ENCODE measurements at regions not wholly inside any gene's neighbourhood (a gene's known extent, or its start where the extent isn't known, plus 50 kb on each side); places are given as distances from the start of the nearest gene placed in this dataset.

DNA sequence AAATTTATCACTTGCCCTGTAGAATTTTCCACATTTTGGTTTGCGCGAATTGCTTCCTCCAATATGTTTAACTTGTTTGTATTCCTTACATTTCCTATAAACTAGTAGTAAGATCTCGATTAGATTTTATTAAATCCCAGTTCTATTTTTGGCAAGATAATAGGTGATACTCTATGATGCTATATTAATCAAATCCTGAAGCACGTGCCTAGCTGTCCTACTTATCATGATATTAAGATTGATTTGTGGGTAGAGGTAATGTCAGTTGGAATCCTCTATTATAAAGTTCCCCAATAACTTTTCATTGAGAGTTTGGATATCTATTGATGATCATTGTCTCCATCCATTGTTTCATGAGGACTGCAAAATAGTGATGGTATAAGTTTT is 82.8 kb upstream of the RIPOR2 start:
- no peak overlapping the region for H3K4me2 ChIP-seq (ENCODE audit: insufficient read depth, low read length)
- H4K20me1 ChIP-seq (ENCODE audit: insufficient read depth, low read length) = no peaks in the 10 kb centered on the region
- H3K36me3 ChIP-seq (ENCODE audit: insufficient read depth, low read length) = peaks cover 7% of the 10 kb centered on the region
- DNase-seq = no peak
- no peak overlapping the region for H3K9ac ChIP-seq (ENCODE audit: low read depth, low read length)
- no peaks in the 10 kb centered on the region for H3K9me3 ChIP-seq (ENCODE audit: insufficient read depth, low read length, severe bottlenecking)
- TF ChIP-seq CTCF (IDR thresholded peaks at IDR 0.05; ENCODE audit: borderline replicate concordance, extremely low read depth, low read length, poor library complexity, severe bottlenecking) (no peak), EZH2 (IDR thresholded peaks at IDR 0.05; ENCODE audit: borderline replicate concordance, low read depth, low read length, severe bottlenecking) (no peak)
- no peak overlapping the region for H3K27ac ChIP-seq (ENCODE audit: low read length)
- H3K4me3 ChIP-seq (ENCODE audit: low read depth in 1 of 2, low read length in 2 of 2) = no peak overlapping the region
- H3K4me1 ChIP-seq (ENCODE audit: insufficient read depth, low read length) = no peaks in the 10 kb centered on the region
- no peak overlapping the region for H2AFZ ChIP-seq (ENCODE audit: low read depth, low read length)
- ATAC-seq (ENCODE audit: insufficient read depth, low read depth) = no peak
- no peaks in the 10 kb centered on the region for H3K27me3 ChIP-seq (ENCODE audit: insufficient read depth, low read length, poor library complexity)
- peaks cover 11% of the 10 kb centered on the region for H3K79me2 ChIP-seq (ENCODE audit: insufficient read depth, low read length)

DNA sequence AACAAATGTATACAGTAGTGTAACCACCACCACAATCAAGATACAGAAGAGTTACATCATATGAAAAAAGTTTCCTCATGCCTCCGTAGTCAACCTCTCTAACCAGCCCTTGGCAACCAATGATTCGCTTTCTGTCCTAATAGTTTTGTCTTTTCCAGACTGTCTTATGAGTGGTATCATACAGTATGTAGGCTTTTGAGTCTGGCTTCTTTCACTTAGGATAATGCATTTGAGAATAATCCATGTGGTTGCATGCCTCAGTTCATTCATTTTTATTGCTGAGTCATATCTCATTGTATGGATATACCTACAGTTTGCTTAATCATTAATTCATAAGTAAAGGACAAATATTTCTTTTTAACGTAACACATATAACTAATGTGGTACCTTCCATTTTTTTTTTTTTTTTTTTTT is 86.4 kb upstream of the RIPOR2 start:
- Histone ChIP-seq H3K4me1 (ENCODE audit: insufficient read depth, low read length) (peaks cover 16% of the 10 kb centered on the region), H3K4me2 (ENCODE audit: insufficient read depth, low read length) (no peak overlapping the region), H3K27ac (ENCODE audit: low read length) (no peak overlapping the region), H3K79me2 (ENCODE audit: insufficient read depth, low read length) (peaks cover 32% of the 10 kb centered on the region), H3K4me3 (ENCODE audit: low read depth in 1 of 2, low read length in 2 of 2) (no peak overlapping the region), H4K20me1 (ENCODE audit: insufficient read depth, low read length) (no peaks in the 10 kb centered on the region), H3K36me3 (ENCODE audit: insufficient read depth, low read length) (peaks cover 15% of the 10 kb centered on the region), H3K9ac (ENCODE audit: low read depth, low read length) (no peak overlapping the region), H3K9me3 (ENCODE audit: insufficient read depth, low read length, severe bottlenecking) (no peaks in the 10 kb centered on the region), H2AFZ (ENCODE audit: low read depth, low read length) (no peak overlapping the region), H3K27me3 (ENCODE audit: insufficient read depth, low read length, poor library complexity) (no peaks in the 10 kb centered on the region)
- ATAC-seq (ENCODE audit: insufficient read depth, low read depth) (no peak), DNase-seq (no peak)
- TF ChIP-seq CTCF (IDR thresholded peaks at IDR 0.05; ENCODE audit: borderline replicate concordance, extremely low read depth, low read length, poor library complexity, severe bottlenecking) (no peak), EZH2 (IDR thresholded peaks at IDR 0.05; ENCODE audit: borderline replicate concordance, low read depth, low read length, severe bottlenecking) (no peak)

DNA sequence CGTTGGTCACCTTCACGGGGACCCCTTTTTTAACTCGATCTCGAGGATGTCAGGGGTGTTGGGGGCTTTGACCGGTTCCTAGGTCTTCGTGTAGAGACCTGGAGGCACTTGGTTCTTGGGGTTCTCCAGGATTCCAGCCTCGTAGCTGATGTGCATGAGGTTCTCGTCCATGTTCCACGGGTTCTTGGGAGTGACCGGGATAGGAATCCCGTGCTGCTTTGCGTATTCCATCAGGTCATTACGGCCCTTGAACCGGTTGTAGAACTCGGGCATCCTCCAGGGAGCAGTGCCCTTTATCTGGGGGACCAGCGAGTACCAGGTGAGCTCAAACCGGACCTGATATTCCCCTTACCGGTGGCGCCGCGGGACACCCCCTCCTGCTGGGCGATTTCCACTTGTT is 88.0 kb upstream of the RIPOR2 start:
- no peaks in the 10 kb centered on the region for H4K20me1 ChIP-seq (ENCODE audit: insufficient read depth, low read length)
- peaks cover 26% of the 10 kb centered on the region for H3K4me1 ChIP-seq (ENCODE audit: insufficient read depth, low read length)
- TF ChIP-seq CTCF (IDR thresholded peaks at IDR 0.05; ENCODE audit: borderline replicate concordance, extremely low read depth, low read length, poor library complexity, severe bottlenecking) = no peak
- no peak for TF ChIP-seq EZH2 (IDR thresholded peaks at IDR 0.05; ENCODE audit: borderline replicate concordance, low read depth, low read length, severe bottlenecking)
- H3K79me2 ChIP-seq (ENCODE audit: insufficient read depth, low read length) = peaks cover 32% of the 10 kb centered on the region
- no peak overlapping the region for H3K4me2 ChIP-seq (ENCODE audit: insufficient read depth, low read length)
- no peaks in the 10 kb centered on the region for H3K9me3 ChIP-seq (ENCODE audit: insufficient read depth, low read length, severe bottlenecking)
- no peak for ATAC-seq (ENCODE audit: insufficient read depth, low read depth)
- H3K4me3 ChIP-seq (ENCODE audit: low read depth in 1 of 2, low read length in 2 of 2) = no peak overlapping the region
- peaks cover 15% of the 10 kb centered on the region for H3K36me3 ChIP-seq (ENCODE audit: insufficient read depth, low read length)
- no peak overlapping the region for H3K9ac ChIP-seq (ENCODE audit: low read depth, low read length)
- no peaks in the 10 kb centered on the region for H3K27me3 ChIP-seq (ENCODE audit: insufficient read depth, low read length, poor library complexity)
- no peak for DNase-seq
- H2AFZ ChIP-seq (ENCODE audit: low read depth, low read length) = no peak overlapping the region
- no peak overlapping the region for H3K27ac ChIP-seq (ENCODE audit: low read length)

DNA sequence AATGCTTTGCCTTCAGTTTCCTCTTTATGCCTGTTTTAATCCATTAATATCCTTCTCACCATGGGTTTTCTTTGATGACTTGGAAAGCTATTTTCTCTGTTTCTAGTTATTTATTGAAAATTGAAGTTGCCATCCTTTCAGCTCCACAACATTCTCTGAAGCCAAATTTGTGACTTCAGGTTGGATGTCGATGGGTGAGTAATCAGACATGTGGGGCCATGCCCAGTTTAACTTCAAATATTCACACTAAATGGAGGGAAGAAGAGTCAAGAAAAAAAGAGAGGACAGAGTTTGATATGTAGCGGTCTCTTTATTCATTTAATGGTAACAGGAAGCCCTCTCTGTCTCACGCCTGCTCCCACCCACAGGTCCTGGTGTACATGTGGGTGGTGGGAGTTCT is 89.1 kb upstream of the RIPOR2 start:
- Histone ChIP-seq H3K36me3 (ENCODE audit: insufficient read depth, low read length) (peaks cover 15% of the 10 kb centered on the region), H3K9ac (ENCODE audit: low read depth, low read length) (no peak overlapping the region), H3K4me1 (ENCODE audit: insufficient read depth, low read length) (peaks cover 26% of the 10 kb centered on the region), H4K20me1 (ENCODE audit: insufficient read depth, low read length) (no peaks in the 10 kb centered on the region), H3K27ac (ENCODE audit: low read length) (no peak overlapping the region), H3K4me3 (ENCODE audit: low read depth in 1 of 2, low read length in 2 of 2) (no peak overlapping the region), H3K27me3 (ENCODE audit: insufficient read depth, low read length, poor library complexity) (no peaks in the 10 kb centered on the region), H3K9me3 (ENCODE audit: insufficient read depth, low read length, severe bottlenecking) (no peaks in the 10 kb centered on the region), H3K79me2 (ENCODE audit: insufficient read depth, low read length) (peaks cover 30% of the 10 kb centered on the region), H2AFZ (ENCODE audit: low read depth, low read length) (no peak overlapping the region), H3K4me2 (ENCODE audit: insufficient read depth, low read length) (no peak overlapping the region)
- DNase-seq = no peak
- no peak for TF ChIP-seq EZH2 (IDR thresholded peaks at IDR 0.05; ENCODE audit: borderline replicate concordance, low read depth, low read length, severe bottlenecking)
- no peak for TF ChIP-seq CTCF (IDR thresholded peaks at IDR 0.05; ENCODE audit: borderline replicate concordance, extremely low read depth, low read length, poor library complexity, severe bottlenecking)
- ATAC-seq (ENCODE audit: insufficient read depth, low read depth) = no peak

Data from DND-41 (cell line).